RWPE2 (cell line): ENCODE measurements at regions not wholly inside any gene's neighbourhood (a gene's known extent, or its start where the extent isn't known, plus 50 kb on each side); places are given as distances from the start of the nearest gene placed in this dataset.
"Not testable (repeated sequence)": the region's sequence is repeated elsewhere in the genome, so short reads cannot be mapped to it uniquely, and the experiment has no call there.

Experiments used
- ATAC-seq: fragments of 200-7000 bp; cut with Tn5 transposase; 3 replicates; pipeline ENCODE4 v1.9.1; 2021; ENCODE audit warnings: low read depth
- DNase-seq: peaks from one replicate; pipeline ENCODE4 v3.0.0-alpha.2; 2020; ENCODE audit warnings: low spot score
- H3K27ac ChIP-seq: fragments of 450-650 bp; 2 replicates; pipeline ENCODE4 v1.5.1; 2017; ENCODE audit warnings: mild to moderate bottlenecking; ENCODE audit not compliant: poor library complexity, severe bottlenecking
- H3K27me3 ChIP-seq: fragments of 250-450 bp; sonication (Bioruptor Pico); 2 replicates; pipeline ENCODE4 v1.5.1; 2021; ENCODE audit warnings: mild to moderate bottlenecking, moderate library complexity; ENCODE audit not compliant: insufficient read depth, poor library complexity, severe bottlenecking
- H3K36me3 ChIP-seq: fragments of 250-450 bp; sonication (Bioruptor Pico); 2 replicates; pipeline ENCODE4 v1.5.1; 2020; ENCODE audit warnings: low read depth, mild to moderate bottlenecking, moderate library complexity
- H3K4me1 ChIP-seq: fragments of 250-450 bp; sonication (Bioruptor Pico); 2 replicates; pipeline ENCODE4 v1.5.1; 2021; ENCODE audit warnings: mild to moderate bottlenecking, moderate library complexity; ENCODE audit not compliant: insufficient read depth, poor library complexity, severe bottlenecking
- H3K4me3 ChIP-seq: fragments of 250-450 bp; sonication (Bioruptor Pico); 2 replicates; pipeline ENCODE4 v1.5.1; 2021; ENCODE audit warnings: mild to moderate bottlenecking, moderate library complexity; ENCODE audit not compliant: severe bottlenecking
- H3K9me3 ChIP-seq: fragments of 250-450 bp; sonication (Bioruptor Pico); 2 replicates; pipeline ENCODE4 v1.5.1; 2021; ENCODE audit warnings: mild to moderate bottlenecking, moderate library complexity; ENCODE audit not compliant: severe bottlenecking
- TF ChIP-seq, protein P1 (sequence below): fragments of 450-650 bp; IDR thresholded peaks from one replicate; pipeline ENCODE4 v1.5.1; 2017; ENCODE audit warnings: mild to moderate bottlenecking, moderate library complexity; ENCODE audit not compliant: poor library complexity, severe bottlenecking

DNA sequence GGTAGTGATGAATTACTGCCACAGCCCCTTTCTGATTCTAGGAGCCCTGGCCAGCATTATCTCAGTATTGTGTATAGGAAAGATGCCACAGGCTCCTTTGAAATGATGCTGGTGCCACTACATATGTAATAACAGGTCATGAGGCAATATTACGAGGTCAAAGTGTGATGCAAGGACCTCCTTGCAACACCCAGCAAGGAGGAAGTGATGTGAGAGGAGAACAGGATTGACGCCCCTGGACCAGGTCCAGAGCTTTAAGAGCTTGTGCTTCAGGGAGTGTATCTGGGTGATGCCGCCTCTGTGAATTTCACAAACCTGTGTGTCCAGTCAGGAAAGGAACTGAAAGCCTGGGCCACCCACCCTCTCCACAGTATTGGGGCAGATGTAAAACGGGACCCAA, 261.8 kb downstream of the MID1IP1 start:
- TF ChIP-seq, protein P1, sequence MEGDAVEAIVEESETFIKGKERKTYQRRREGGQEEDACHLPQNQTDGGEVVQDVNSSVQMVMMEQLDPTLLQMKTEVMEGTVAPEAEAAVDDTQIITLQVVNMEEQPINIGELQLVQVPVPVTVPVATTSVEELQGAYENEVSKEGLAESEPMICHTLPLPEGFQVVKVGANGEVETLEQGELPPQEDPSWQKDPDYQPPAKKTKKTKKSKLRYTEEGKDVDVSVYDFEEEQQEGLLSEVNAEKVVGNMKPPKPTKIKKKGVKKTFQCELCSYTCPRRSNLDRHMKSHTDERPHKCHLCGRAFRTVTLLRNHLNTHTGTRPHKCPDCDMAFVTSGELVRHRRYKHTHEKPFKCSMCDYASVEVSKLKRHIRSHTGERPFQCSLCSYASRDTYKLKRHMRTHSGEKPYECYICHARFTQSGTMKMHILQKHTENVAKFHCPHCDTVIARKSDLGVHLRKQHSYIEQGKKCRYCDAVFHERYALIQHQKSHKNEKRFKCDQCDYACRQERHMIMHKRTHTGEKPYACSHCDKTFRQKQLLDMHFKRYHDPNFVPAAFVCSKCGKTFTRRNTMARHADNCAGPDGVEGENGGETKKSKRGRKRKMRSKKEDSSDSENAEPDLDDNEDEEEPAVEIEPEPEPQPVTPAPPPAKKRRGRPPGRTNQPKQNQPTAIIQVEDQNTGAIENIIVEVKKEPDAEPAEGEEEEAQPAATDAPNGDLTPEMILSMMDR = no peak
- ATAC-seq = no peak
- H3K4me3 ChIP-seq = no peak overlapping the region
- no peaks in the 10 kb centered on the region for H3K4me1 ChIP-seq
- H3K9me3 ChIP-seq = no peaks in the 10 kb centered on the region
- no peaks in the 10 kb centered on the region for H3K27me3 ChIP-seq
- no peaks in the 10 kb centered on the region for H3K36me3 ChIP-seq
- H3K27ac ChIP-seq = no peak overlapping the region
- DNase-seq = no peak

DNA sequence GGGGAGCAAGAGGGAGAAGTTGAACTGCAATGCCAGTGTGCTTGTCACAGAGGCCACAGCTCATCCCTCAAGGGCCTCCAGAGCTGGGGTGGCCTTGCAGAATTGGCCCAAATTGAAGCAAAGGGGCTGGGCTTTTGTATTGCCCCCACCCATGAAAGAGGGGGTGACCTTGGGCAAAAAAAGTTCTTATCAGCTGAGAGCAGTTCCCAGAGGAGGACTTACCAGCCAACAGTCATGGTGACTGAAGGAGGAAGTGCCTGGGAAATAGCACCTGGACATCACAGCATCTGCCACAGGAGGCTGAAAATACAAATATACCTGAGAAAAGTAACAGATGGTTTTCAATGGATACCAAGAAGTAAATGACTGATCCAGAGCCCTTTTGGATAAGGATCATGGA, 262.4 kb downstream of the MID1IP1 start:
- TF ChIP-seq, protein P1 = no peak
- ATAC-seq = no peak
- Histone ChIP-seq H3K4me3 (no peak overlapping the region), H3K9me3 (no peaks in the 10 kb centered on the region), H3K4me1 (no peaks in the 10 kb centered on the region), H3K27me3 (no peaks in the 10 kb centered on the region), H3K36me3 (no peaks in the 10 kb centered on the region), H3K27ac (no peak overlapping the region)
- no peak for DNase-seq

DNA sequence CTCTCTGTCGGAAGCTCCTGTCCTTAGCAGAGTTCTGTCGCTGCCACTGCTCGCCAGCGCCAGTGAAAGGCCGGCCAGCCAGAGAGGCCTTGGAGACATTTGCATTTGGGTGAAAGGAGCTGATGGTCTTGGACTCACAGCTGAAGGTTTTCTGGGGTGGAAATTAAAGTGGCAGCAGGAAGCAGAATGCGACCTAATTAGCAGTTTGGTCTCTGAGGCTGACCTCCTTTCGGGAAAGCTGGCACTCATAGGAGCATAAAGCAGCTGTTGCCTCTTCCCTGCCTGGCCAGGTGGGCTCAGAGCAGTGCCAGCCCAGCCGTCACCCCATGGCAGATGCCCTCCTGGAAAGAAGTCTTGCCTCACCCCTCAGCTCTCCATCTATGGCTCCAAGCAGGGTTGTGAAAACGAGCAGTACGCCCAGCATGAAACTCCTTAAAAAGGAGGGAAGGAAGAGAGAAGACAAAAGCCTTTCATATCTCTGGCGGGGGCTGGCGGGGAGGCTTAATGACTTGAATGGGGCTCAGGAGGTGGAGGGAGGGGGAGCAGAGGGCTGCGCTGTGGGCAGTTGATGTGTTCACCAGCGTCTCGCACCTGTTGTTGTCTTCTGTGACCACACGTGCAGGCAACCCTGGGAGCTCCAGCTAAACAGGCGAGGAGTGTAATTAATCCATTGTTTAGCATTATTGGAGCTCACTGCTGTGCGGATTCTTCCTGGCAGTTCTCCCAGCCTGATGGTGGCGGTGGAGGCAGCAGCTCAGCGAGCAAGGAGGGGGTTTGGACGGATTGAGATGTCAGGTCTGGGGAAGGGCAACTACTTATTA, 264.0 kb downstream of the MID1IP1 start:
- Histone ChIP-seq H3K4me1 (no peaks in the 10 kb centered on the region), H3K27ac (no peak overlapping the region), H3K4me3 (no peak overlapping the region), H3K9me3 (no peaks in the 10 kb centered on the region), H3K36me3 (no peaks in the 10 kb centered on the region), H3K27me3 (no peaks in the 10 kb centered on the region)
- no peak for ATAC-seq
- TF ChIP-seq, protein P1 = no peak
- no peak for DNase-seq

DNA sequence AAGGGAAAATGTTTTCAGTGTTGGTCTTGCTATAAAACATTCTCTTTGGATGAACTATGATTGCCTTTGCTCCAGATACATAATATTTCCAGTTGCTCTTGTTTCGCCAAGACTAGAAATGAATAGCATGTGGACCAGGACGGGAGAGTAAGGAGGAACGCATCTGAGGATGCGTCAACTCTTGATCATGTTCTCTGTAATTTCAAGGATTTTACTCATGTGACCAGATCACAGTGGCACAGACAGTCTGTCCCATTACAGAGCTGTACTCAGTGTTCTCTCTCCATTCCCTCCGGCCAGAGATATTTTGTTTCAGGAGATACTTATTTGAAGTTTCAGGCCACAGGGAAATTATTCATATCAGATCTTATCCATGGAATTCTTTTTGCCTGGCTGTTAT, 266.6 kb downstream of the MID1IP1 start:
- Histone ChIP-seq H3K27ac (no peak overlapping the region), H3K4me1 (no peaks in the 10 kb centered on the region), H3K27me3 (no peaks in the 10 kb centered on the region), H3K36me3 (no peaks in the 10 kb centered on the region), H3K9me3 (no peaks in the 10 kb centered on the region), H3K4me3 (no peak overlapping the region)
- DNase-seq (no peak), ATAC-seq (no peak)
- TF ChIP-seq, protein P1 = no peak

DNA sequence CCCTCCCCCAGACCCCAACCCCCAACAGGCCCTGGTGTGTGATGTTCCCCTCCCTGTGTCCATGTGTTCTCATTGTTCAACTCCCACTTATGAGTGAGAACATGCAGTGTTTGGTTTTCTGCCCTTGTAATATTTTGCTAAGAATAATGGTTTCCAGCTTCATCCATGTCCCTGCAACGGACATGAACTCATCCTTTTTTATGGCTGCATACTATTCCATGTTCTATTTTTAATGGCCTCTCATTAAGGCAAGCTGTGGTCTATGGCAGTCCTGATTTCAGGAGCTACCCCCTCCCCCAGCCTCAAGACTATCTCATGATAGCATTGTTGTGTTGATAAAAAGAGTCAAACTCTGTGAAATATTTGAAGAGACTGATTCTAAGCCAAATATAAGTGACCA, 267.4 kb downstream of the MID1IP1 start:
- not testable (repeated sequence) for DNase-seq, H3K4me1 ChIP-seq, H3K27me3 ChIP-seq, H3K36me3 ChIP-seq, H3K9me3 ChIP-seq, H3K27ac ChIP-seq, ATAC-seq, H3K4me3 ChIP-seq
